ENCODE measurements at regions not wholly inside any gene's neighbourhood (a gene's known extent, or its start where the extent isn't known, plus 50 kb on each side); places are given as distances from the start of the nearest gene placed in this dataset.

- peak; percentile 70 for DNase-seq (ENCODE audit: low spot score)
Observed at GRCh38 chr16:85162478-85163277, 50.4 kb upstream of the CIBAR2 start.

DNA sequence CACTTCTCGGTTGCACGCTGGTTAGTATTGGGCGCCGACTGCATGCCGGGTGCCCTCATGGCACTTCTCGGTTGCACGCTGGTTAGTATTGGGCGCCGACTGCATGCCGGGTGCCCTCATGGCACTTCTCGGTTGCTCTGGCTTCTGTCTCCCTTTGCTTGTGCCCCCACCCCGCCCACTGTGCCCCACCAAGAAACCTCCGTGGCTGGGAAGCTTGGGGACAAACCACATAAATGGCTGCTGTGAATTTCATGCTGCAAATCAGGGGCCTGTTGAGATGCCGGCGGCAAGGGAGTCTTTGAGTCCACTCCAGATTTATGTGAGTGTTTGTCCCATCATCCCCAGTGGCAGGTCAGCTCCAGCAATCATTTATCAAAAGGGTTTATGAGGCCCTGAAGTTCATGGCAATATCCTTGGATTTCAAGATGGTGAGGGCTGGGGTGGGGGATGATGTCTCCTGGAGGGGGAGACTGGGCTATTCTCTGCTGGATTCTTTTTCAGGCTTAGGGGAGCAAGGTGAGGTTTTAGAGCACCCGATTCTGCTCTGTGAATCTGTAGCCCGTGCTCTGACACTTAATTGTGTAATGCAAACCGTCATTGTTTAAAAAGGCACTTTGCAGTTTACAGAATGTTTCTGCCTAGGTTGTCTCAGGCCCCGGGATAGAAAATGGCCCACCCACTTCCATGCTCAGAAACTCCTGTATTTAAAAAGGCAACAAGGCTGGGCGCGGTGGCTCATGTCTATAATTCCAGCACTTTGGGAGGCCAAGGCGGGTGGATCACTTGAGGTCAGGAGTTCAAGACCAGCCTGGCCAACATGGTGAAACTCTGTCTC, 51.2 kb upstream of the CIBAR2 start:
- DNase-seq (ENCODE audit: low spot score), result no peak

DNA sequence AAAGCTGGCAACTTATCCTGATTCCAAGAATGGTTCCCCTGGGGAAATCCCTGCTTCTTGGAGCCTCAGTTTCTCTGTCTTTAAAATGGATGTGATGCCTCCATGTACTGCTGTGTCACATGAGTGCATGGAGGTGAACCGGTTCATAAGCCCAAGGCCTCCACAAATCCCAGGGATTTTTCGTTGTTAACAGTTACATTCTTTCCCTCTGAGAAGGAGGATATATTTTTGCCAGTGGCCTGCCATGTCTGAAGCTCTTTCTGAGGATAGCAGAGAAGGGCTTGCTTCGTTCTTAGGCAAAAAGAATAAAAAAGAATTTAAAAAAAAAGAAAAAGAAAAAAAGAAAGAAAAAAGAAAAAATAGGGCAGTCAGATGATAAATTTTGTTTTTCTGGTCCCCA, 52.2 kb upstream of the CIBAR2 start:
- no peak for DNase-seq (ENCODE audit: low spot score)

- no peak for DNase-seq (ENCODE audit: low spot score)
Observed at GRCh38 chr16:85164838-85165516, 52.7 kb upstream of the CIBAR2 start.

DNA sequence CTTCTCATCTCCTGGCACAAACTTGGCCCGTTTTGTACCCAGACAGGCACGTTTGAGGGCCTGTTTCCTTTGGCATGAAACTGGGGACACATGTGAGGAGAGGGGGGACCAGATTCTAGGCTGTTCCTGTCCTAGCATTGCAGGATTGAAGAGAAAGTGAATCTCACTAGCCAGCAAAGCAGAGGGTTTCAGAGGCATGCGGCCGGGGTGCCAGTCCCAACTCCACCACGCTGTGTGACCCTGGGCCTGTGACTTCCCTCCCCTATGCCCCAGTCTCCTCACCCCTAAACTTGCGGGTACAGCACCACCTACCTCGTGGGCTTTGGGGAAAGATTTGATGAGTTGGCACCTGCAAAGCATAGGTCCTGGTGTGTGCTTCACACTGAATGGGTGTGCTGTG, 53.5 kb upstream of the CIBAR2 start:
- DNase-seq (ENCODE audit: low spot score), result no peak

GRCh38 chr16:85166281-85166680, 54.0 kb upstream of the CIBAR2 start:
- DNase-seq (ENCODE audit: low spot score), result peak; percentile 26

DNA sequence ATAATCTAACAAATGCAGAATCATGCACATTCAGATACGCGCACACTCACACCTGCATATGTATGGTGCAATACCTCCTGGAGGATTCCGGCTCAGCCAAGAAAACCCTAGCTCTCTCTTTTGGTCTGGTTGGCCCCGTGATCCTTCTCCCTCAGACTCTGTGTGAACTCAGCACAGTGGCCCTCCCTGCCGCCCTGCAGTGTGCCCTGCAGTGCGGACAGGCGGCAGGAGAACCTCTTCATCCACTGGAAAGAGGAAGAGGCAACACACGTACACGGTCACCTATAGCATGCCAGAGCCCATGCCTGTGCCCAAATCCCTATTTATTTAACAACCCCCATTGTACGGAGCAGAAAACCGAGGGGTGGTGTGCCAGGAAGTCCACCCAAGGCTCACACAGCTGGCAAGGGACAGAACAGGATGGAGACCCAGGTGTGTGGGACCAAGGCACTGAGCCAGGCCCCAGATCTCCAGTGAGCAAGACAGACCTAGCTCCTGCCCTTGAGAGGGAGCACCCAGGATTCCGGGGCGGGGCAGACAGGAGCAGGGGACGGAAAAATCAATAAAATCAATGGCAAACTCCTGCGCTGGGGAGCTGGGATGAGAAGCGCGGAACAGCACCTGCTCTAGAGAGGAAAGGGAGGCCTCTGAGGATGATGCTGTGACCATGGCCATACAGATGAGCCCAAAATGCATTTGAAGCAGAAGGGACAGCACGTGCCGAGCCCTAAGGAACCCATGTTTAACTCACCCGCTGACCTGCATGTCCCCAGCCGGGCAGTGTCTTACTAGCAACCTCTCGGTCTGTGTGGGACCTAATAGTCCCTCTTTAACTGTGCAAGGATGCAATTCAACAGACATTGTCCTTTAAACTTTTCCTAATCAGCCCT, 54.7 kb upstream of the CIBAR2 start:
- DNase-seq (ENCODE audit: low spot score), result no peak

- DNase-seq (ENCODE audit: low spot score), result no peak
Observed at GRCh38 chr16:85167589-85168537, 55.6 kb upstream of the CIBAR2 start.

- DNase-seq (ENCODE audit: low spot score), result peak; percentile 29
Observed at GRCh38 chr16:85168732-85169256, 56.5 kb upstream of the CIBAR2 start.

GRCh38 chr16:85169333-85170065, 57.2 kb upstream of the CIBAR2 start:
- no peak for DNase-seq (ENCODE audit: low spot score)

DNA sequence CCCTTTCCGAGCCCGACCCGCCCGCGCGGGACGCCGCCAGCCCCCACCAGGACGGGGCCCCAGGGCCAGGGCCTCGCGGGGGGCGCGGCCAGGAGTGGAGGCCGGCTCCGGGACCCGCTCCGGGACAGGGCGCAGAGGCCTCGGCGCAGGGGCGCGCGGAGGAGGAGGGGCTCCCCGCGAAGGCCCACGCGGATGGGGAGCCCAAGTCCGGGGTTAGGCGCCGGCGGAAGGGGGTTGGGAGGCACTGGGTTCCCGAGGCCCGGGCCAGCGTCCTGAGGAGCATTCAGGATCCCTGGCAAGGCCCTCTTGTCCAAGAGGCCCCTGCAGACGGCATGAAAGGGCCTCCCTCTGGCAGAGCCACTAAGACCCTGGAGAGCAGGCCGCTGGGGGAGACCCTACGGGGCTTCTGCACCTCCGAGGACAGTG, 57.8 kb upstream of the CIBAR2 start:
- no peak for DNase-seq (ENCODE audit: low spot score)

DNA sequence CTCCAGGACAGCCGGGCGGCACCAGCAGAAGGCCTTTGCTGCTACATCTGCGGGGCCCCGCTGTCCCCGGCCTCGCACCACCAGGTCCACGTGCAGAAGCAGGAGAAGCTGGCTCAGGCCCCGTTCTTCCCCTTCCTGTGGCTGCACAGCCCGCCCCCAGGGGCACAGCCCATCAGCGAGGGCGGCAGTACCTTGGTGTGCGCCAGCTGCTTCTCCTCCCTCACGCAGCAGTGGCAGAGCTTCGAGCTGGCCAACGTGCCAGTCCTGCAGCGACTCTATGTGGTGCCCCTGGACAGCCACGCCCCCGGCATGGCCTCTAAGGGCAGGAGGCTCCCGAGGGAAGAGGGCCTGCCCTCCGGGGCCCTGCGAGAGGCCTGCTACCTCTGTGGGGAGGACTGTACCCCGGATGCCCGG, 58.3 kb upstream of the CIBAR2 start:
- DNase-seq (ENCODE audit: low spot score), result no peak

GRCh38 chr16:85171004-85171758, 58.9 kb upstream of the CIBAR2 start:
- DNase-seq (ENCODE audit: low spot score), result no peak

GRCh38 chr16:85171759-85172454, 59.6 kb upstream of the CIBAR2 start:
- DNase-seq (ENCODE audit: low spot score), result no peak

DNA sequence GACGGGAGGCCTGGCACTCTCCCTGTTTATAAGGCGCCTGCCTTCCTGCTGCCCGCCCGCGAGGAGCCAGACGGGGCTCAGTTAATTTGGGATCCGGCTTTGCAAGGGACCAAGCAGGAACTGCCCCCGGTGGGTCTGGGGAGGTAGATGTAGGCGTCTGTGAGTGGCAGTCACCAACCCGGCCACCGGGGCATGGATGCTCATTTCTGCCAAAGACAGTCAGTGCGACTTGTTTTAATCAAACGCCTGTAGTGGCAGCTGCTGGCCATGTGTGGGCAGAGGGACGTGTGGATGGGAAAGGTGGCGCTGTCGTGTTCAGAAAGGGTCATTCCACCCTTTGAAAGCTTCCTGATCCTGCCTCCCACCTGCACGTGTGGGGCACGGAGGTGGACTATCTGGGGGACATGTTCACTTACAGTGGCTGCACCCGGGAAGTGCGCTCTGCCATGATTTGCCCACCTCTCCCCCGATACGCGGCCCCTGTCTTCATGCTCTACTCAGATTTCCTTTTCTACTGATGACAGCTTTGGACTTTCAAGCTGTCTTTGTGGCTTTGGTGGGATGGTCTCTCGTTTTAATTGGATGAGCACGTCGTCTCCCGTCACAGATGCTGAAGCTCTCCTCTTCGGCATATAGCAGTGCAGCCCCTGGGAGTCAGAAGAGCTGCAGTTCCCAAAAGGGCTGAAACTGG, 60.3 kb upstream of the CIBAR2 start:
- DNase-seq (ENCODE audit: low spot score), result no peak

- DNase-seq (ENCODE audit: low spot score), result peak; percentile 83
Observed at GRCh38 chr16:85173146-85173980, 61.1 kb upstream of the CIBAR2 start.
